ENCODE measurements at regions not wholly inside any gene's neighbourhood (a gene's known extent, or its start where the extent isn't known, plus 50 kb on each side); places are given as distances from the start of the nearest gene placed in this dataset.

- H3K4me3 ChIP-seq: no peak overlapping the region
- H3K27me3 ChIP-seq: peaks cover 0 to 54% (median 6%) of the 10 kb centered on the region in 4 donors
- H3K36me3 ChIP-seq: no peaks in the 10 kb centered on the region
- WGBS: 66% methylated on average over 6 of the region's 7 CpGs
- no peak for TF ChIP-seq POLR2AphosphoS5 (IDR thresholded peaks at IDR 0.05)
- no peaks in the 10 kb centered on the region for H3K9me3 ChIP-seq
- no peak overlapping the region for H3K27ac ChIP-seq (replicated peaks in 1 of 4)
- peak; percentile 39 for DNase-seq (ENCODE audit: extremely low spot score)
- intact Hi-C loops (cut with DNase I): no loop called here
- peaks cover 0 to 6% (median 0%) of the 10 kb centered on the region in 4 donors for H3K4me1 ChIP-seq
These were observed 279.0 kb downstream of the PTPRU start for GRCh38 chr1:29515170-29515955.

GRCh38 chr1:29514361-29515169, 278.2 kb downstream of the PTPRU start:
- H3K27me3 ChIP-seq: peaks cover 0 to 49% (median 6%) of the 10 kb centered on the region in 4 donors
- no peak for TF ChIP-seq POLR2AphosphoS5 (IDR thresholded peaks at IDR 0.05)
- TF ChIP-seq EP300 (IDR thresholded peaks at IDR 0.05): no peak
- no peak for TF ChIP-seq CTCF (IDR thresholded peaks at IDR 0.05)
- TF ChIP-seq POLR2A (IDR thresholded peaks at IDR 0.05; ENCODE audit: low read depth): no peak
- WGBS: 77% methylated on average over 18 of the region's 18 CpGs

GRCh38 chr1:29513357-29513756, 277.0 kb downstream of the PTPRU start:
- intact Hi-C loops (cut with DNase I): no loop called here
- Histone ChIP-seq H3K27me3 (peaks cover 0 to 41% (median 0%) of the 10 kb centered on the region in 4 donors), H3K9me3 (no peaks in the 10 kb centered on the region), H3K4me1 (no peaks in the 10 kb centered on the region), H3K36me3 (no peaks in the 10 kb centered on the region), H3K4me3 (no peak overlapping the region), H3K27ac (replicated peaks in 1 of 4) (no peak overlapping the region)
- WGBS: 65% methylated on average over 5 of the region's 5 CpGs
- TF ChIP-seq POLR2AphosphoS5 (IDR thresholded peaks at IDR 0.05): no peak
- TF ChIP-seq EP300 (IDR thresholded peaks at IDR 0.05): no peak
- no peak for TF ChIP-seq CTCF (IDR thresholded peaks at IDR 0.05)
- no peak for TF ChIP-seq POLR2A (IDR thresholded peaks at IDR 0.05; ENCODE audit: low read depth)
- DNase-seq (ENCODE audit: extremely low spot score): peak; percentile 83

More at GRCh38 chr1:29514361-29515169, 278.2 kb downstream of the PTPRU start:
- Histone ChIP-seq H3K36me3 (no peaks in the 10 kb centered on the region), H3K9me3 (no peaks in the 10 kb centered on the region), H3K4me3 (no peak overlapping the region), H3K4me1 (peaks cover 0 to 3% (median 0%) of the 10 kb centered on the region in 4 donors), H3K27ac (replicated peaks in 1 of 4) (no peak overlapping the region)
- DNase-seq (ENCODE audit: extremely low spot score): peak; percentile 78
- intact Hi-C loops (cut with DNase I): no loop called here

- no peak overlapping the region for H3K4me3 ChIP-seq
- no peaks in the 10 kb centered on the region for H3K4me1 ChIP-seq
- no peaks in the 10 kb centered on the region for H3K36me3 ChIP-seq
- intact Hi-C loops (cut with DNase I): no loop called here
- peaks cover 0 to 40% (median 0%) of the 10 kb centered on the region in 4 donors for H3K27me3 ChIP-seq
- H3K27ac ChIP-seq (replicated peaks in 1 of 4): no peak overlapping the region
- 66% methylated on average over 6 of the region's 6 CpGs for WGBS
- peak; percentile 74 for DNase-seq (ENCODE audit: extremely low spot score)
- no peaks in the 10 kb centered on the region for H3K9me3 ChIP-seq
- no peak for TF ChIP-seq POLR2AphosphoS5 (IDR thresholded peaks at IDR 0.05)
- TF ChIP-seq CTCF (IDR thresholded peaks at IDR 0.05): no peak
- TF ChIP-seq EP300 (IDR thresholded peaks at IDR 0.05): no peak
- TF ChIP-seq POLR2A (IDR thresholded peaks at IDR 0.05; ENCODE audit: low read depth): no peak
These were observed 275.1 kb downstream of the PTPRU start for GRCh38 chr1:29511436-29511835.

GRCh38 chr1:29508458-29509107, 272.3 kb downstream of the PTPRU start:
- TF ChIP-seq EP300 (IDR thresholded peaks at IDR 0.05) (no peak), CTCF (IDR thresholded peaks at IDR 0.05) (no peak), POLR2AphosphoS5 (IDR thresholded peaks at IDR 0.05) (no peak), POLR2A (IDR thresholded peaks at IDR 0.05; ENCODE audit: low read depth) (no peak)
- H3K4me1 ChIP-seq: peaks cover 0 to 12% (median 9%) of the 10 kb centered on the region in 4 donors
- H3K27ac ChIP-seq (replicated peaks in 1 of 4): no peak overlapping the region
- H3K9me3 ChIP-seq: no peaks in the 10 kb centered on the region
- DNase-seq (ENCODE audit: extremely low spot score): no peak
- peaks cover 0 to 34% (median 0%) of the 10 kb centered on the region in 4 donors for H3K27me3 ChIP-seq
- WGBS: 62% methylated on average over 3 of the region's 3 CpGs
- intact Hi-C loops (cut with DNase I): no loop called here
- H3K4me3 ChIP-seq: no peak overlapping the region
- no peaks in the 10 kb centered on the region for H3K36me3 ChIP-seq

Data from esophagus muscularis mucosa (tissue), 4 donors.